ENCODE measurements at regions not wholly inside any gene's neighbourhood (a gene's known extent, or its start where the extent isn't known, plus 50 kb on each side); places are given as distances from the start of the nearest gene placed in this dataset.
"Not testable (repeated sequence)": the region's sequence is repeated elsewhere in the genome, so short reads cannot be mapped to it uniquely, and the experiment has no call there.

DNA sequence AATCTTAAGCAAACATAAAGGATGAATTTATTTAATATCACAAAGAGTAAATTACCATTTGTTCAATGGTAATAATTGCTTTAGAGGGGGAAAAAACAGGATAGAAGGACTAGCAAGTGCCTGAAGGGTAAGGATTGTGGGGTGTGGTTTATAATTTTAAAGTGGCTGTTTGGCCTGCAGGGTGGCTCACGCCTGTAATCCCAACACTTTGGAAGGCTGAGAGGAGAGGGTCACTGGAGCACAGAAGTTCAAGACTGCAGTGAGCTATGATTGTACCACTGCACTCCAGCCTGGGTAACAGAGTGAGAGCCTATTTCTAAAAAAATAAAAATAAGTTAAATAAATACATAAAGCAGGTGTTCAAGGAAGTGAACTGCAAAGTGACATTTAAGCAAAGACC is 199.9 kb upstream of the AHR start:
- H3K27me3 ChIP-seq (ENCODE audit: control insufficient read depth, insufficient read depth, low read length), result no peaks in the 10 kb centered on the region
- Mint-ChIP-seq H3K4me1 (peaks cover 0 to 8% of the 10 kb centered on the region in 2 donors), H3K27ac (no peak overlapping the region), H3K36me3 (no peaks in the 10 kb centered on the region), H3K27me3 (ENCODE audit: low read depth in 2 of 2) (no peaks in the 10 kb centered on the region), H3K4me3 (no peak overlapping the region), H3K9me3 (no peaks in the 10 kb centered on the region)
- no peak for DNase-seq
- peaks cover 3% of the 10 kb centered on the region for H3K4me1 ChIP-seq (ENCODE audit: control insufficient read depth, insufficient read depth, low read length)
- TF ChIP-seq, protein P1, sequence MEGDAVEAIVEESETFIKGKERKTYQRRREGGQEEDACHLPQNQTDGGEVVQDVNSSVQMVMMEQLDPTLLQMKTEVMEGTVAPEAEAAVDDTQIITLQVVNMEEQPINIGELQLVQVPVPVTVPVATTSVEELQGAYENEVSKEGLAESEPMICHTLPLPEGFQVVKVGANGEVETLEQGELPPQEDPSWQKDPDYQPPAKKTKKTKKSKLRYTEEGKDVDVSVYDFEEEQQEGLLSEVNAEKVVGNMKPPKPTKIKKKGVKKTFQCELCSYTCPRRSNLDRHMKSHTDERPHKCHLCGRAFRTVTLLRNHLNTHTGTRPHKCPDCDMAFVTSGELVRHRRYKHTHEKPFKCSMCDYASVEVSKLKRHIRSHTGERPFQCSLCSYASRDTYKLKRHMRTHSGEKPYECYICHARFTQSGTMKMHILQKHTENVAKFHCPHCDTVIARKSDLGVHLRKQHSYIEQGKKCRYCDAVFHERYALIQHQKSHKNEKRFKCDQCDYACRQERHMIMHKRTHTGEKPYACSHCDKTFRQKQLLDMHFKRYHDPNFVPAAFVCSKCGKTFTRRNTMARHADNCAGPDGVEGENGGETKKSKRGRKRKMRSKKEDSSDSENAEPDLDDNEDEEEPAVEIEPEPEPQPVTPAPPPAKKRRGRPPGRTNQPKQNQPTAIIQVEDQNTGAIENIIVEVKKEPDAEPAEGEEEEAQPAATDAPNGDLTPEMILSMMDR (IDR thresholded peaks at IDR 0.05), result no peak
- H3K9me3 ChIP-seq (ENCODE audit: control insufficient read depth, insufficient read depth, low read length), result no peaks in the 10 kb centered on the region
- no peaks in the 10 kb centered on the region for H3K36me3 ChIP-seq (ENCODE audit: control insufficient read depth, insufficient read depth, low read length)
- no peak overlapping the region for H3K27ac ChIP-seq (ENCODE audit: low read length)
- 94% methylated on average over 1 of the region's 1 CpG for WGBS (ENCODE audit: insufficient coverage)
- H3K4me3 ChIP-seq (ENCODE audit: low read length), result no peak overlapping the region
- no peak for ATAC-seq
- intact Hi-C loops (cut with micrococcal nuclease), result no loop called here

DNA sequence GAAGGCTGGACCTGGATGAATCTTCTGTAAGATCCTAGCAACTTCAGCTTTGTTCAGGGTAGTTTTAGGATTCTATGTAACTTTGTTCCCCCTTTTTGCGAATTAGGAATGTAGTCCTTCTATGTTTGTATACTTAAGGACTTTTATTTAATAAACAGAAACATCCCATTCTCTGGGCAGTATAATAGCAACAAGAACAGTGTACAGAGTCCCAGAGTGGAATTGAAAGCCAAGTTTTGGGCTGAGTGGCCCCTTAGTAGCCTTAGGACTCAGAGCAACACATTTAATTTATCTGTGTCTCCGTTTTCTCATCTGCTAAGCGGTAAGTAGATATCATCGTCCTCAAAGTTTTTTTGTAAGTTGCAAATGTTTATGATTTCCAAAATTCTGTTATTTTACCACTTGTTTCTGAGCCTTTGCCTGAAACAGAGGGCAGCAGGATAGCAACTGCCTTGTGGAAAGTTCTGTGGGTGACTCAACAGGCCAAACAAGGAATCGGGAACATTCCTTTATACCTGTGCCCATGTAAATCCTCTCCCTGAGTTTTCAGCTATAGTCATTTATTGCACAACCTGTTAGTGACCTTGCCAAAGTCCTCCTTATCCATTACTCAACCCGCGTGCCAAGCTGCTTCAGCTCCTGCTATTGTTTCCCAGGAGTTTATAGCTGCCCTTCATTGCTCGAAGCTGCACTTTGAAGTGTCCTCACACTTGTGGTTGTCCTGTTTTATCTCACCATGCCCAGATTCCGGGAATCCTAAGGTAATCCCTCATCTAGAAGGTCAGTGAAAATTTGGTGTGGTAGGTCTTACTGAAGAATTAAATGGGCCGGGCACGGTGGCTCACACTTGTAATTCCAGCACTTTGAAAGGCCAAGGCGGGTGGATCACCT is 199.1 kb upstream of the AHR start:
- WGBS (ENCODE audit: insufficient coverage), result 96% methylated on average over 11 of the region's 12 CpGs
- H3K4me3 Mint-ChIP-seq, result no peak overlapping the region
- no peaks in the 10 kb centered on the region for H3K36me3 Mint-ChIP-seq
- no peak overlapping the region for H3K4me3 ChIP-seq (ENCODE audit: low read length)
- no peaks in the 10 kb centered on the region for H3K9me3 Mint-ChIP-seq
- H3K4me1 ChIP-seq (ENCODE audit: control insufficient read depth, insufficient read depth, low read length), result peaks cover 3% of the 10 kb centered on the region
- no peak for DNase-seq
- H3K9me3 ChIP-seq (ENCODE audit: control insufficient read depth, insufficient read depth, low read length), result no peaks in the 10 kb centered on the region
- no peak for ATAC-seq
- no peaks in the 10 kb centered on the region for H3K36me3 ChIP-seq (ENCODE audit: control insufficient read depth, insufficient read depth, low read length)
- peaks cover 0 to 8% of the 10 kb centered on the region in 2 donors for H3K4me1 Mint-ChIP-seq
- no peak overlapping the region for H3K27ac ChIP-seq (ENCODE audit: low read length)
- TF ChIP-seq, protein P1 (IDR thresholded peaks at IDR 0.05), result no peak
- H3K27ac Mint-ChIP-seq, result no peak overlapping the region
- no peaks in the 10 kb centered on the region for H3K27me3 ChIP-seq (ENCODE audit: control insufficient read depth, insufficient read depth, low read length)
- H3K27me3 Mint-ChIP-seq (ENCODE audit: low read depth in 2 of 2), result no peaks in the 10 kb centered on the region
- intact Hi-C loops (cut with micrococcal nuclease), result no loop called here

DNA sequence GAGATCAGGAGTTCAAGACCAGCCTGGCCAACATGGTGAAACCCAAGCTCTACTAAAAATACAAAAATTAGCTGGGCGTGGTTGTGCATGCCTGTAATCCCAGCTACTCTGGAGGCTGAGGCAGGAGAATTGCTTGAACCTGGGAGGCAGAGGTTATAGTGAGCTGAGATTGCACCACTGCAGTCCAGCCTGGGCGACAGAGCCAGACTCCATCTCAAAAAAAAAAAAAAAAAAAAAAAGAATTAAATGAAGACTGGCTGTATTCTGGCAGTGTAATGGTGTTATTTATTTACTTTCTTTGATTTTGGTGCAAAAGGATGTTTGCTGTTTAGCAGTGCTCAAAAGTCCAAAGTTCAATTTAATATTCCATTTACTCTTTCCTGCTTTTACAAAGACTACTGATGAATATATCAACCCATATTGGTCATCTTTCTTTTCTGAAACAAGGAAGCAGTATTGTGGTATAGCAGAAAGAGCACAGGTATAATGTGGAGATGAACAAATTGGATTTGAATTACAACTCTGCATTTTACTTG is 198.4 kb upstream of the AHR start:
- H3K27me3 Mint-ChIP-seq (ENCODE audit: low read depth in 2 of 2); H3K36me3 Mint-ChIP-seq; H3K27ac ChIP-seq (ENCODE audit: low read length); H3K4me1 Mint-ChIP-seq; H3K27me3 ChIP-seq (ENCODE audit: control insufficient read depth, insufficient read depth, low read length); H3K9me3 ChIP-seq (ENCODE audit: control insufficient read depth, insufficient read depth, low read length); DNase-seq; H3K4me3 Mint-ChIP-seq; ATAC-seq; intact Hi-C loops (cut with micrococcal nuclease); H3K36me3 ChIP-seq (ENCODE audit: control insufficient read depth, insufficient read depth, low read length); H3K4me3 ChIP-seq (ENCODE audit: low read length); H3K9me3 Mint-ChIP-seq; H3K27ac Mint-ChIP-seq; H3K4me1 ChIP-seq (ENCODE audit: control insufficient read depth, insufficient read depth, low read length): not testable (repeated sequence)
- 95% methylated on average over 2 of the region's 2 CpGs for WGBS (ENCODE audit: insufficient coverage)

DNA sequence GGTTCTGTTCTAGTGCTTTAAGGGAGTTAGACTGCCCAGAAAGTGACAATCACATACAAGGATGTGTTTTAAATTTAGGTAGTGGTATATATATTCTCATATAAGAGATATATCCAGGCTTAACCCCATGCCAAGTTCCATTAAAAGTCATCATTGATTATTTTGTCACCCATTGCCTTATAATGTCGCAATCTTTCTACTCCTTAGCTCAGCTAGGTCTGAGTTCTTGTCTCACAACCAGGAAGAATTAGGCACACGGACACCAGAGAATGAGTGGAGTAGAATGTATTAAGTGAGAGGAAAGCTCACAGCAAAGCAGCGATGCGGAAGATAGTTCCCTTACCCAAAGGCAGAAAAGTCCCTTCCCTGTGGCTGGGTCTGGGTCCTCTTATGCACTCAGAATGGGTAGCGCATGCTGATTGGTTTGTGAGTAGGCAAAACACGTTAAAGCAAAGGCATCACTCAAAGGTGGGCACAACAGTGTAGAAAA is 197.2 kb upstream of the AHR start:
- H3K27ac Mint-ChIP-seq, result no peak overlapping the region
- H3K27me3 Mint-ChIP-seq (ENCODE audit: low read depth in 2 of 2), result no peaks in the 10 kb centered on the region
- H3K4me1 Mint-ChIP-seq, result no peaks in the 10 kb centered on the region
- DNase-seq (no peak), ATAC-seq (no peak)
- no peaks in the 10 kb centered on the region for H3K4me1 ChIP-seq (ENCODE audit: control insufficient read depth, insufficient read depth, low read length)
- no peak overlapping the region for H3K4me3 Mint-ChIP-seq
- TF ChIP-seq, protein P1 (IDR thresholded peaks at IDR 0.05), result no peak
- 98% methylated on average over 5 of the region's 6 CpGs for WGBS (ENCODE audit: insufficient coverage)
- H3K9me3 Mint-ChIP-seq, result no peaks in the 10 kb centered on the region
- no peaks in the 10 kb centered on the region for H3K36me3 Mint-ChIP-seq
- H3K4me3 ChIP-seq (ENCODE audit: low read length), result no peak overlapping the region
- no peaks in the 10 kb centered on the region for H3K9me3 ChIP-seq (ENCODE audit: control insufficient read depth, insufficient read depth, low read length)
- H3K27me3 ChIP-seq (ENCODE audit: control insufficient read depth, insufficient read depth, low read length), result no peaks in the 10 kb centered on the region
- H3K36me3 ChIP-seq (ENCODE audit: control insufficient read depth, insufficient read depth, low read length), result no peaks in the 10 kb centered on the region
- intact Hi-C loops (cut with micrococcal nuclease), result no loop called here
- no peak overlapping the region for H3K27ac ChIP-seq (ENCODE audit: low read length)
